ENCODE measurements at regions not wholly inside any gene's neighbourhood (a gene's known extent, or its start where the extent isn't known, plus 50 kb on each side); places are given as distances from the start of the nearest gene placed in this dataset.

DNA sequence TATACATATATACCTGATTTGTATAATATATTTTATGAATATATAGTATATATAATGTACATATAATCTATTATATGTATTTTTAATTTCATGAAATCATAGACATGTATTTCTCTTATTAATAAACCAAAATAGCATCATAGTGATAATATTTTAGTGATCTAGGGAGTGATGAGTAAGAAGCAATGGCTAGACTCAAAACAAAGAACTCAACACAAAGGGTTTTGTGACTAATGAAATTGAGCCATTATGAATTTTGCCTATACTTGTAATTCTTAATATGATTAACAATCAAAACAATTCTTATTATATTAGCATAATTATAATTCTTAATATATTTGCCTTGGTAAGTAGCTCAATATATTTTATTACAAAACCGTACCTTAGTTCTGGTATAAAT is 1614.1 kb upstream of the TMEFF2 start:
- Histone ChIP-seq H3K9me3 (no peaks in the 10 kb centered on the region), H3K27ac (no peak overlapping the region), H3K27me3 (no peaks in the 10 kb centered on the region), H3K4me1 (no peaks in the 10 kb centered on the region), H3K4me3 (no peak overlapping the region), H3K36me3 (no peaks in the 10 kb centered on the region)
- 89 to 95% (median 93%) methylated on average over 1 of the region's 1 CpG for WGBS, 5 donors
- intact Hi-C loops (cut with DNase I; ENCODE audit: low total_unique reads) = no loop called here
- DNase-seq = no peak
- TF ChIP-seq, protein P1, sequence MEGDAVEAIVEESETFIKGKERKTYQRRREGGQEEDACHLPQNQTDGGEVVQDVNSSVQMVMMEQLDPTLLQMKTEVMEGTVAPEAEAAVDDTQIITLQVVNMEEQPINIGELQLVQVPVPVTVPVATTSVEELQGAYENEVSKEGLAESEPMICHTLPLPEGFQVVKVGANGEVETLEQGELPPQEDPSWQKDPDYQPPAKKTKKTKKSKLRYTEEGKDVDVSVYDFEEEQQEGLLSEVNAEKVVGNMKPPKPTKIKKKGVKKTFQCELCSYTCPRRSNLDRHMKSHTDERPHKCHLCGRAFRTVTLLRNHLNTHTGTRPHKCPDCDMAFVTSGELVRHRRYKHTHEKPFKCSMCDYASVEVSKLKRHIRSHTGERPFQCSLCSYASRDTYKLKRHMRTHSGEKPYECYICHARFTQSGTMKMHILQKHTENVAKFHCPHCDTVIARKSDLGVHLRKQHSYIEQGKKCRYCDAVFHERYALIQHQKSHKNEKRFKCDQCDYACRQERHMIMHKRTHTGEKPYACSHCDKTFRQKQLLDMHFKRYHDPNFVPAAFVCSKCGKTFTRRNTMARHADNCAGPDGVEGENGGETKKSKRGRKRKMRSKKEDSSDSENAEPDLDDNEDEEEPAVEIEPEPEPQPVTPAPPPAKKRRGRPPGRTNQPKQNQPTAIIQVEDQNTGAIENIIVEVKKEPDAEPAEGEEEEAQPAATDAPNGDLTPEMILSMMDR (IDR thresholded peaks at IDR 0.05) = no peak
- TF ChIP-seq POLR2A (IDR thresholded peaks at IDR 0.05) = no peak
- TF ChIP-seq EP300 (IDR thresholded peaks at IDR 0.05) = no peak
- no peak for TF ChIP-seq POLR2AphosphoS5 (IDR thresholded peaks at IDR 0.05)

DNA sequence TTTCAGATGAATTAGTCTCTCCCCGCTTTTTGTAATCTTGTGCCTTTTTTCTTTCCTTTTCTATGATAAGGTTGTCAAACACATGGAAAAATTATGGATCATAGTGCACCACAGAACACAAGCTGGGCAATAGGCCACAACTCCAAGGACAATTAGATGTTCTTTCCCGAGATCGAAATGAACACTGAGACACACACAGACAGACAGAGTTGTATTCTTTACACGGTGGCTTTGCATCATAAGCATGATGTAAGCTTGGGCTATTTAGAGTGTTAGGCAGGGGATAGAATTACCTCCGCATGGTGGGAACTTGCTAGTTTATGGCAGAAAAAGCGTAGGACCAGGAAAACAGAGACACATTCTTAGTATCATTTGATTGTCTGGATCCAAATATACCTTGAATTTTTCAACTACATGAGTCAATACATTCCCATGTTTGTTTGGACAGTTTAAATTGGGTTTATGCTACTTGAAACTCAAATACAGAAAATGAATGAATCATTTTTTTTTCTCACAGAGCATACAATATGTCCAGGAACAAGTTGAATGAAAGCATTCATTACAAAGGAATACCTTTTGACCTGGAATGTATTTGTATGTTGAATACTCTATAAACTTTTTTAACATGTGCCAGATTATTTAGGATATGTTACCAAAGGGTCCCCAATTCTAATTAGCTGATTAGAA is 1611.5 kb upstream of the TMEFF2 start:
- WGBS, 5 donors = 63 to 75% (median 70%) methylated on average over 6 of the region's 6 CpGs
- Histone ChIP-seq H3K36me3 (no peaks in the 10 kb centered on the region), H3K27me3 (no peaks in the 10 kb centered on the region), H3K27ac (no peak overlapping the region), H3K9me3 (no peaks in the 10 kb centered on the region), H3K4me1 (no peaks in the 10 kb centered on the region), H3K4me3 (no peak overlapping the region)
- DNase-seq = no peak
- intact Hi-C loops (cut with DNase I; ENCODE audit: low total_unique reads) = no loop called here
- TF ChIP-seq, protein P1 (IDR thresholded peaks at IDR 0.05) = no peak
- TF ChIP-seq POLR2A (IDR thresholded peaks at IDR 0.05) = no peak
- TF ChIP-seq EP300 (IDR thresholded peaks at IDR 0.05) = no peak
- no peak for TF ChIP-seq POLR2AphosphoS5 (IDR thresholded peaks at IDR 0.05)

- intact Hi-C loops (cut with DNase I; ENCODE audit: low total_unique reads) = no loop called here
- no peaks in the 10 kb centered on the region for H3K4me1 ChIP-seq
- DNase-seq = no peak
- no peaks in the 10 kb centered on the region for H3K36me3 ChIP-seq
- H3K27ac ChIP-seq = no peak overlapping the region
- H3K4me3 ChIP-seq = no peak overlapping the region
- 64 to 80% (median 80%) methylated on average over 1 of the region's 1 CpG for WGBS, 5 donors
- H3K9me3 ChIP-seq = peaks cover 0 to 4% (median 0%) of the 10 kb centered on the region in 4 donors
- TF ChIP-seq EP300 (IDR thresholded peaks at IDR 0.05) (no peak), POLR2AphosphoS5 (IDR thresholded peaks at IDR 0.05) (no peak), POLR2A (IDR thresholded peaks at IDR 0.05) (no peak)
- TF ChIP-seq, protein P1 (IDR thresholded peaks at IDR 0.05) = no peak
- no peaks in the 10 kb centered on the region for H3K27me3 ChIP-seq
Observed at GRCh38 chr2:193796847-193797246, 1602.1 kb upstream of the TMEFF2 start.

- 61 to 85% (median 66%) methylated on average over 6 of the region's 6 CpGs for WGBS, 5 donors
- TF ChIP-seq POLR2AphosphoS5 (IDR thresholded peaks at IDR 0.05) = no peak
- Histone ChIP-seq H3K36me3 (no peaks in the 10 kb centered on the region), H3K27ac (no peak overlapping the region), H3K4me3 (no peak overlapping the region), H3K9me3 (peaks cover 0 to 4% (median 0%) of the 10 kb centered on the region in 4 donors), H3K27me3 (no peaks in the 10 kb centered on the region), H3K4me1 (no peaks in the 10 kb centered on the region)
- no peak for DNase-seq
- intact Hi-C loops (cut with DNase I; ENCODE audit: low total_unique reads) = no loop called here
Observed at GRCh38 chr2:193793914-193794313, 1599.2 kb upstream of the TMEFF2 start.

GRCh38 chr2:193783681-193784080 is 1588.9 kb upstream of the TMEFF2 start:
- WGBS, 5 donors = 40 to 58% (median 53%) methylated on average over 2 of the region's 2 CpGs
- intact Hi-C loops (cut with DNase I; ENCODE audit: low total_unique reads) = no loop called here
- Histone ChIP-seq H3K4me1 (no peaks in the 10 kb centered on the region), H3K36me3 (no peaks in the 10 kb centered on the region), H3K9me3 (no peaks in the 10 kb centered on the region), H3K27me3 (no peaks in the 10 kb centered on the region), H3K4me3 (no peak overlapping the region), H3K27ac (no peak overlapping the region)
- no peak for DNase-seq
- TF ChIP-seq POLR2AphosphoS5 (IDR thresholded peaks at IDR 0.05) (no peak), POLR2A (IDR thresholded peaks at IDR 0.05) (no peak), EP300 (IDR thresholded peaks at IDR 0.05) (no peak)
- TF ChIP-seq, protein P1 (IDR thresholded peaks at IDR 0.05) = no peak

Measured in stomach (tissue), 8 donors.